GM12878 (cell line): ENCODE measurements at regions not wholly inside any gene's neighbourhood (a gene's known extent, or its start where the extent isn't known, plus 50 kb on each side); places are given as distances from the start of the nearest gene placed in this dataset.

ENCODE experiments used
- ATAC-seq: fragments of 200-7000 bp; cut with Tn5 transposase; 3 replicates; pipeline ENCODE4 v1.9.1; 2020; ENCODE audit warnings: mild to moderate bottlenecking, moderate library complexity
- BruUV-seq: library from RNA; stranded (reverse); fragments of 400-500 nt; replicated peaks from 2 replicates; lab custom pipeline; 2021; lab: Mats Ljungman, UMichigan
- CTCF ChIA-PET: fragments of 300-600 bp; sonication (Branson Sonifier 250); formaldehyde crosslinking; extraction: SDS; loops from one replicate; lab custom pipeline; 2021; ENCODE audit warnings: inconsistent platforms; lab: Yijun Ruan, JAX
- POLR2A ChIA-PET: fragments of 350-600 bp; formaldehyde crosslinking; extraction: SDS; loops from one replicate; lab custom pipeline; 2021; ENCODE audit warnings: inconsistent platforms; lab: Charles Lee
- RAD21 ChIA-PET: fragments of 300-600 bp; sonication (Branson Sonifier 250); formaldehyde crosslinking; loops from one replicate; lab custom pipeline; 2023; ENCODE audit warnings: antibody characterized with exemption; ENCODE audit not compliant: unreplicated experiment; lab: Charles Lee
- SMC1A ChIA-PET: fragments of 300-600 bp; sonication (Branson Sonifier 250); formaldehyde crosslinking; loops from one replicate; lab custom pipeline; 2023; ENCODE audit not compliant: unreplicated experiment, uncharacterized antibody; lab: Charles Lee
- DNase-seq: peaks from one replicate; pipeline ENCODE4 v3.0.0-alpha.2; 2011; ENCODE audit warnings: low read depth, low spot score
- FAIRE-seq: peaks from 3 replicates; lab custom pipeline; 2011; peaks lifted over from hg19 to GRCh38; lab: Jason Lieb, UNC
- H2AFZ ChIP-seq: 2 replicates; pipeline ENCODE4 v1.6.0; 2011; ENCODE audit warnings: low read depth, low read length, control low read depth; ENCODE audit not compliant: control insufficient read depth
- H3K27ac ChIP-seq: 2 replicates; pipeline ENCODE4 v1.5.1; 2011; ENCODE audit warnings: control low read depth; ENCODE audit not compliant: control insufficient read depth, insufficient read depth
- H3K27me3 ChIP-seq, 2 experiments: replicated peaks in 1 of 2; 2 replicates each; pipeline versions ENCODE4 v1.6.0 to v1.6.1; 2011; ENCODE audit warnings: low read length in 1 of 2; ENCODE audit not compliant: control insufficient read depth in 2 of 2, insufficient read depth in 2 of 2
- H3K36me3 ChIP-seq, 2 experiments: 2 replicates each; pipeline ENCODE4 v1.5.1; 2011; ENCODE audit warnings: low read length in 1 of 2; ENCODE audit not compliant: control insufficient read depth in 2 of 2, insufficient read depth in 2 of 2
- H3K4me1 ChIP-seq: 2 replicates; pipeline ENCODE4 v1.6.1; 2011; ENCODE audit warnings: mild to moderate bottlenecking, low read length, moderate library complexity, mixed read lengths; ENCODE audit not compliant: control insufficient read depth, insufficient read depth
- H3K4me2 ChIP-seq: 2 replicates; pipeline ENCODE4 v1.6.0; 2011; ENCODE audit warnings: control low read depth; ENCODE audit not compliant: control insufficient read depth, insufficient read depth
- H3K4me3 ChIP-seq: fragments of 200-600 bp; sonication (generic); 2 replicates; pipeline ENCODE4 v1.5.1; 2016
- H3K79me2 ChIP-seq: 2 replicates; pipeline ENCODE4 v1.6.0; 2011; ENCODE audit warnings: low read length; ENCODE audit not compliant: control insufficient read depth, insufficient read depth
- H3K9ac ChIP-seq: 2 replicates; pipeline ENCODE4 v1.8.0; 2011; ENCODE audit warnings: low read length, control low read depth, mixed read lengths; ENCODE audit not compliant: control insufficient read depth, insufficient read depth
- H3K9me3 ChIP-seq: replicated peaks from 3 replicates; pipeline ENCODE4 v1.5.1; 2011; ENCODE audit warnings: mild to moderate bottlenecking, low read length; ENCODE audit not compliant: control insufficient read depth, insufficient read depth
- H4K20me1 ChIP-seq: 2 replicates; pipeline ENCODE4 v1.6.0; 2011; ENCODE audit not compliant: control insufficient read depth, insufficient read depth
- FOXK2 ChIP-seq: fragments of 450-650 bp; IDR thresholded peaks from 2 replicates; pipeline ENCODE4 v1.6.1; 2017; ENCODE audit warnings: mild to moderate bottlenecking, moderate library complexity
- KDM1A ChIP-seq: fragments of 200-600 bp; sonication (generic); IDR thresholded peaks from 2 replicates; pipeline ENCODE4 v1.6.1; 2016; ENCODE audit warnings: borderline replicate concordance
- in situ Hi-C: fragments of 300-500 bp; cut with MboI; formaldehyde crosslinking; loops from 9 replicates; pipeline ENCODE4 v1.14.3; 2018; ENCODE audit warnings: mixed read lengths
- intact Hi-C: fragments of 100-400 bp; cut with micrococcal nuclease; formaldehyde crosslinking; loops from one replicate; pipeline ENCODE4 v1.14.2; 2022; ENCODE audit not compliant: unreplicated experiment
- TF ChIP-seq, protein P1 (sequence below): IDR thresholded peaks from 2 replicates; pipeline ENCODE4 v1.6.1; 2012; ENCODE audit warnings: low read depth, low read length, improper control_type of control experiment
- TF ChIP-seq, protein P2 (sequence below): fragments of 450-650 bp; IDR thresholded peaks from 2 replicates; pipeline ENCODE4 v1.6.1; 2017; ENCODE audit warnings: mild to moderate bottlenecking
- TF ChIP-seq, protein P3 (sequence below): fragments of 450-650 bp; IDR thresholded peaks from 2 replicates; pipeline ENCODE4 v1.6.1; 2017; ENCODE audit warnings: antibody characterized with exemption, mild to moderate bottlenecking, moderate library complexity

DNA sequence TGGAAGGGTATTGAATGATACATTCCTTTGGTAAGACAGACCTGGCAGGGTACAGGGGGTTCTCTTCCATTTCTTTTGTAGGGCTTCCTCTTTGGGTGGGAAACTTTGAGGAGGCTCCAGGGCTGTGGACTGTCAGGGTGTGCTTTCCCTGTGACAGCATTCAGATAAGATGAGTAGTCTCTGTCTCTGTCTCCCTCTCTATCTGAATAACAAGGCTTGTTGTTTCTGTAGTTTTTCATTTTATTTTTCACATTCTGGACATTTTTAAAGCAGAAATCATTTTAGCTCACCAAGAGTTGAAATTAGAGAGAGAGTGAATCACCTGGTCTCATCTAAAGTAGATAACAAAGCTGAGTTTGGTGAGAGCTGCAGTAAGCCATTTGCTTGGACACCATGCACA, 100.8 kb upstream of the TPM1 start:
- Histone ChIP-seq H3K27me3 (peaks cover 0 to 1% of the 10 kb centered on the region in 2 experiments; a peak in 2 of 4 replicates), H3K4me3 (no peak overlapping the region), H3K27ac (no peak overlapping the region), H3K79me2 (no peaks in the 10 kb centered on the region), H2AFZ (no peak overlapping the region), H3K4me1 (no peaks in the 10 kb centered on the region), H3K9me3 (no peaks in the 10 kb centered on the region), H3K4me2 (no peak overlapping the region), H4K20me1 (no peaks in the 10 kb centered on the region), H3K9ac (no peak overlapping the region), H3K36me3 (no peaks in the 10 kb centered on the region)
- ChIA-PET SMC1A (no interaction called here), CTCF (no interaction called here), POLR2A (no interaction called here), RAD21 (no interaction called here)
- ATAC-seq (no peak), DNase-seq (no peak), FAIRE-seq (no peak)
- no TSS peak for BruUV-seq
- TF ChIP-seq FOXK2, result no peak
- TF ChIP-seq, protein P1, sequence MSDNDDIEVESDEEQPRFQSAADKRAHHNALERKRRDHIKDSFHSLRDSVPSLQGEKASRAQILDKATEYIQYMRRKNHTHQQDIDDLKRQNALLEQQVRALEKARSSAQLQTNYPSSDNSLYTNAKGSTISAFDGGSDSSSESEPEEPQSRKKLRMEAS, result no peak
- TF ChIP-seq KDM1A, result no peak
- TF ChIP-seq, protein P2, sequence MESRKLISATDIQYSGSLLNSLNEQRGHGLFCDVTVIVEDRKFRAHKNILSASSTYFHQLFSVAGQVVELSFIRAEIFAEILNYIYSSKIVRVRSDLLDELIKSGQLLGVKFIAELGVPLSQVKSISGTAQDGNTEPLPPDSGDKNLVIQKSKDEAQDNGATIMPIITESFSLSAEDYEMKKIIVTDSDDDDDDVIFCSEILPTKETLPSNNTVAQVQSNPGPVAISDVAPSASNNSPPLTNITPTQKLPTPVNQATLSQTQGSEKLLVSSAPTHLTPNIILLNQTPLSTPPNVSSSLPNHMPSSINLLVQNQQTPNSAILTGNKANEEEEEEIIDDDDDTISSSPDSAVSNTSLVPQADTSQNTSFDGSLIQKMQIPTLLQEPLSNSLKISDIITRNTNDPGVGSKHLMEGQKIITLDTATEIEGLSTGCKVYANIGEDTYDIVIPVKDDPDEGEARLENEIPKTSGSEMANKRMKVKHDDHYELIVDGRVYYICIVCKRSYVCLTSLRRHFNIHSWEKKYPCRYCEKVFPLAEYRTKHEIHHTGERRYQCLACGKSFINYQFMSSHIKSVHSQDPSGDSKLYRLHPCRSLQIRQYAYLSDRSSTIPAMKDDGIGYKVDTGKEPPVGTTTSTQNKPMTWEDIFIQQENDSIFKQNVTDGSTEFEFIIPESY, result no peak
- TF ChIP-seq, protein P3, sequence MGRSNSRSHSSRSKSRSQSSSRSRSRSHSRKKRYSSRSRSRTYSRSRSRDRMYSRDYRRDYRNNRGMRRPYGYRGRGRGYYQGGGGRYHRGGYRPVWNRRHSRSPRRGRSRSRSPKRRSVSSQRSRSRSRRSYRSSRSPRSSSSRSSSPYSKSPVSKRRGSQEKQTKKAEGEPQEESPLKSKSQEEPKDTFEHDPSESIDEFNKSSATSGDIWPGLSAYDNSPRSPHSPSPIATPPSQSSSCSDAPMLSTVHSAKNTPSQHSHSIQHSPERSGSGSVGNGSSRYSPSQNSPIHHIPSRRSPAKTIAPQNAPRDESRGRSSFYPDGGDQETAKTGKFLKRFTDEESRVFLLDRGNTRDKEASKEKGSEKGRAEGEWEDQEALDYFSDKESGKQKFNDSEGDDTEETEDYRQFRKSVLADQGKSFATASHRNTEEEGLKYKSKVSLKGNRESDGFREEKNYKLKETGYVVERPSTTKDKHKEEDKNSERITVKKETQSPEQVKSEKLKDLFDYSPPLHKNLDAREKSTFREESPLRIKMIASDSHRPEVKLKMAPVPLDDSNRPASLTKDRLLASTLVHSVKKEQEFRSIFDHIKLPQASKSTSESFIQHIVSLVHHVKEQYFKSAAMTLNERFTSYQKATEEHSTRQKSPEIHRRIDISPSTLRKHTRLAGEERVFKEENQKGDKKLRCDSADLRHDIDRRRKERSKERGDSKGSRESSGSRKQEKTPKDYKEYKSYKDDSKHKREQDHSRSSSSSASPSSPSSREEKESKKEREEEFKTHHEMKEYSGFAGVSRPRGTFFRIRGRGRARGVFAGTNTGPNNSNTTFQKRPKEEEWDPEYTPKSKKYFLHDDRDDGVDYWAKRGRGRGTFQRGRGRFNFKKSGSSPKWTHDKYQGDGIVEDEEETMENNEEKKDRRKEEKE, result no peak
- intact Hi-C loops, result no loop called here
- in situ Hi-C loops, result no loop called here
